B cell (primary cell): ENCODE measurements at regions not wholly inside any gene's neighbourhood (a gene's known extent, or its start where the extent isn't known, plus 50 kb on each side); places are given as distances from the start of the nearest gene placed in this dataset.

ENCODE experiments used
- ATAC-seq: fragments of 200-7000 bp; cut with Tn5 transposase; one replicate; pipeline ENCODE4 v1.10.0; 2021; ENCODE audit warnings: low read depth, mild to moderate bottlenecking, moderate number of reproducible peaks, moderate library complexity
- CTCF ChIA-PET: fragments of 350-600 bp; sonication (Branson Sonifier 250); formaldehyde crosslinking; loops from one replicate; lab custom pipeline; 2021; ENCODE audit warnings: antibody characterized with exemption, inconsistent platforms; lab: Charles Lee
- POLR2A ChIA-PET: fragments of 350-600 bp; sonication (Branson Sonifier 250); formaldehyde crosslinking; loops from one replicate; lab custom pipeline; 2021; ENCODE audit warnings: antibody characterized with exemption; lab: Charles Lee
- DNase-seq: peaks from one replicate; pipeline ENCODE4 v3.0.0; 2013
- H2AFZ ChIP-seq: 2 replicates; pipeline ENCODE4 v1.6.1; 2012; ENCODE audit warnings: mild to moderate bottlenecking, low read depth, low read length; ENCODE audit not compliant: insufficient read depth, poor library complexity, severe bottlenecking
- H3K27ac ChIP-seq, 2 donors: 1 replicate in 1 of 2; 2 replicates in 1 of 2; pipeline ENCODE4 v1.5.1; 2012 to 2013; ENCODE audit warnings: low read length in 2 of 2, mild to moderate bottlenecking in 2 of 2, moderate library complexity in 1 of 2
- H3K27me3 ChIP-seq, 4 experiments: fragments of 200-600 bp in 1 of 4; sonication (generic) in 1 of 4; replicated peaks in 1 of 4; 1 replicate in 2 of 4; 2 replicates in 2 of 4; pipeline versions ENCODE4 v1.6.1 to v1.7.0; 2013 to 2016; ENCODE audit warnings: low read length in 3 of 4, mild to moderate bottlenecking in 2 of 4, mixed read lengths in 1 of 4, moderate library complexity in 1 of 4; ENCODE audit not compliant: insufficient read depth in 4 of 4, control insufficient read depth in 3 of 4; ENCODE audit errors: control extremely low read depth in 1 of 4
- H3K36me3 ChIP-seq, 2 experiments: replicated peaks in 1 of 2; 1 replicate in 1 of 2; 2 replicates in 1 of 2; pipeline versions ENCODE4 v1.6.1 to v1.7.1; 2013; ENCODE audit warnings: low read length in 1 of 2; ENCODE audit not compliant: insufficient read depth in 2 of 2, control insufficient read depth in 1 of 2; ENCODE audit errors: control extremely low read depth in 1 of 2, extremely low read depth in 1 of 2
- H3K4me1 ChIP-seq, 2 donors: fragments of 200-600 bp in 1 of 2; sonication (generic) in 1 of 2; 1 replicate in 1 of 2; 2 replicates in 1 of 2; pipeline versions ENCODE4 v1.5.1 to v1.6.1; 2013 to 2017; ENCODE audit warnings: low read length in 2 of 2; ENCODE audit not compliant: control insufficient read depth in 2 of 2, insufficient read depth in 2 of 2
- H3K4me2 ChIP-seq: replicated peaks from 2 replicates; pipeline ENCODE3; 2012; ENCODE audit warnings: mild to moderate bottlenecking, low read depth, low read length; ENCODE audit not compliant: poor library complexity, severe bottlenecking
- H3K4me3 ChIP-seq, 5 experiments: fragments of 200-600 bp in 1 of 5; sonication (generic) in 1 of 5; 1 replicate in 3 of 5; 2 replicates in 2 of 5; pipeline versions ENCODE4 v1.5.1 to v1.7.0; 2011 to 2016; ENCODE audit warnings: low read length in 4 of 5, mild to moderate bottlenecking in 4 of 5, low read depth in 2 of 5, control low read depth in 1 of 5, moderate library complexity in 1 of 5; ENCODE audit not compliant: insufficient read depth in 1 of 5; ENCODE audit errors: control extremely low read depth in 1 of 5, extremely low read depth in 1 of 5
- H3K79me2 ChIP-seq: fragments of 200-600 bp; sonication (generic); one replicate; pipeline ENCODE4 v1.6.0; 2016; ENCODE audit warnings: low read length; ENCODE audit not compliant: control insufficient read depth, insufficient read depth
- H3K9ac ChIP-seq: fragments of 200-600 bp; sonication (generic); 2 replicates; pipeline ENCODE4 v1.6.1; 2017; ENCODE audit warnings: mild to moderate bottlenecking, low read length, moderate library complexity
- H3K9me3 ChIP-seq, 3 donors: one replicate each; pipeline versions ENCODE4 v1.6.1 to v1.7.1; 2013; ENCODE audit warnings: low read length in 2 of 3; ENCODE audit not compliant: control insufficient read depth in 2 of 3, insufficient read depth in 1 of 3; ENCODE audit errors: control extremely low read depth in 1 of 3
- H4K20me1 ChIP-seq: 2 replicates; pipeline ENCODE4 v1.6.0; 2012; ENCODE audit warnings: mild to moderate bottlenecking, low read length; ENCODE audit not compliant: insufficient read depth, control insufficient read depth, poor library complexity, severe bottlenecking
- H3K27ac Mint-ChIP-seq: one replicate; pipeline ENCODE4 v1.8.0; 2021; ENCODE audit warnings: mixed read lengths
- H3K27me3 Mint-ChIP-seq: one replicate; pipeline ENCODE4 v1.8.0; 2021; ENCODE audit warnings: mixed read lengths
- H3K4me1 Mint-ChIP-seq: one replicate; pipeline ENCODE4 v1.8.0; 2021; ENCODE audit warnings: mixed read lengths
- H3K4me3 Mint-ChIP-seq: one replicate; pipeline ENCODE4 v1.8.0; 2021; ENCODE audit warnings: mixed read lengths
- H3K9me3 Mint-ChIP-seq: one replicate; pipeline ENCODE4 v1.8.0; 2022; ENCODE audit warnings: mixed read lengths; ENCODE audit not compliant: insufficient read depth
- EZH2 ChIP-seq: IDR thresholded peaks from 2 replicates; pipeline ENCODE4 v1.6.1; 2012; ENCODE audit warnings: borderline replicate concordance, low read depth, mild to moderate bottlenecking, moderate library complexity, low read length; ENCODE audit not compliant: insufficient read depth, poor library complexity, severe bottlenecking
- WGBS: methylation state at CpG from one replicate; pipeline ENCODE4 v1.1.5; 2013; ENCODE audit warnings: missing lambda C conversion rate; ENCODE audit not compliant: insufficient coverage; 5-methylcytosine and 5-hydroxymethylcytosine counted together
- intact Hi-C: fragments of 100-400 bp; cut with micrococcal nuclease; formaldehyde crosslinking; loops from one replicate; pipeline ENCODE4 v1.10.0; 2022
- TF ChIP-seq, protein P1 (sequence below): fragments of 200-600 bp; IDR thresholded peaks from one replicate; pipeline ENCODE4 v1.8.0; 2022; ENCODE audit warnings: antibody characterized with exemption, mild to moderate bottlenecking

DNA sequence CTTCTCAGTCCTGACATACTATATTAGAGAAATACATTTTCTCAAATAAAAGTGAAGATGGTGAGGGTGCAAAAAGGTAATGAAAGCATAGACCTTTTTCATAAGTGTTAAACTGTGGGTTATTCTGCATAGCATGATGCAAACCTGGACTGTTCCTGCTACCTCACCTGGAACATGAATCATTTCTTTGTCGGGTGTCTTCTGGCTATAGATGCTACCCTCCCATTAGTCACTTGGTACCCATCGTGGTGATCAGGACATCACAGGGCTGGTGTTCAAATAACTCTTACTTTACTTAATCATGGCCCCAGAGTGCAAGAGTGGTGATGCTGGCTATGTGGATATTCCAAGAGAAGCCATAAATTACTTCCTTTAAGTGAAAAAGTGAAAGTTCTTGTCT lies 264.7 kb upstream of the AGA start:
- no peaks in the 10 kb centered on the region for H3K27me3 Mint-ChIP-seq
- H2AFZ ChIP-seq: no peak overlapping the region
- H3K79me2 ChIP-seq: no peaks in the 10 kb centered on the region
- ATAC-seq (no peak), DNase-seq (no peak)
- no peak overlapping the region for H3K4me2 ChIP-seq
- intact Hi-C loops: no loop called here
- H4K20me1 ChIP-seq: no peaks in the 10 kb centered on the region
- TF ChIP-seq, protein P1, sequence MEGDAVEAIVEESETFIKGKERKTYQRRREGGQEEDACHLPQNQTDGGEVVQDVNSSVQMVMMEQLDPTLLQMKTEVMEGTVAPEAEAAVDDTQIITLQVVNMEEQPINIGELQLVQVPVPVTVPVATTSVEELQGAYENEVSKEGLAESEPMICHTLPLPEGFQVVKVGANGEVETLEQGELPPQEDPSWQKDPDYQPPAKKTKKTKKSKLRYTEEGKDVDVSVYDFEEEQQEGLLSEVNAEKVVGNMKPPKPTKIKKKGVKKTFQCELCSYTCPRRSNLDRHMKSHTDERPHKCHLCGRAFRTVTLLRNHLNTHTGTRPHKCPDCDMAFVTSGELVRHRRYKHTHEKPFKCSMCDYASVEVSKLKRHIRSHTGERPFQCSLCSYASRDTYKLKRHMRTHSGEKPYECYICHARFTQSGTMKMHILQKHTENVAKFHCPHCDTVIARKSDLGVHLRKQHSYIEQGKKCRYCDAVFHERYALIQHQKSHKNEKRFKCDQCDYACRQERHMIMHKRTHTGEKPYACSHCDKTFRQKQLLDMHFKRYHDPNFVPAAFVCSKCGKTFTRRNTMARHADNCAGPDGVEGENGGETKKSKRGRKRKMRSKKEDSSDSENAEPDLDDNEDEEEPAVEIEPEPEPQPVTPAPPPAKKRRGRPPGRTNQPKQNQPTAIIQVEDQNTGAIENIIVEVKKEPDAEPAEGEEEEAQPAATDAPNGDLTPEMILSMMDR: no peak
- TF ChIP-seq EZH2: no peak
- H3K4me3 ChIP-seq: no peak overlapping the region
- H3K9me3 ChIP-seq: peaks cover 0 to 5% (median 0%) of the 10 kb centered on the region in 3 donors
- POLR2A ChIA-PET: no interaction called here
- CTCF ChIA-PET: no interaction called here
- H3K4me1 ChIP-seq: no peaks in the 10 kb centered on the region
- H3K9ac ChIP-seq: no peak overlapping the region
- no peaks in the 10 kb centered on the region for H3K27me3 ChIP-seq
- WGBS: no CpG with 5 or more reads among the region's 2 CpGs
- H3K27ac ChIP-seq: no peak overlapping the region
- no peaks in the 10 kb centered on the region for H3K9me3 Mint-ChIP-seq
- H3K36me3 ChIP-seq: no peaks in the 10 kb centered on the region
- no peak overlapping the region for H3K4me3 Mint-ChIP-seq
- no peak overlapping the region for H3K27ac Mint-ChIP-seq
- no peaks in the 10 kb centered on the region for H3K4me1 Mint-ChIP-seq

DNA sequence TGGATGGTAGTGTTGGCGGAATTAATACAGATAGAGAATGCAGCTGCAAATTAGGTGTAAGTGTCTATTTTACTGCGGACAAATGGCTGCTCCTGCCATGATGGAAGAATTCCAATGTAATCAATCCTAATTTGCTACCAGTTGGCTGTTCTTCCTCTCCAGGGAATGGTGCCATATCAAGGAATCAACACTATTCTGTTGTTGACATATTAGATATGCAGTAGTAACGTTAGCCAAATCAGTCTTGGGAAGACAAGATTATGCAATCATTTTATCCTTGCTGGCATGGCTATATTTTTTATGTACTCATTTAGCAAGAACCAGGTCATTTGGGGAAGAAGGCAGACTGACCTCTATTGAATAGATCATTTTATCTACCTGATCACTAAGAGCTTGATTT lies 271.2 kb upstream of the AGA start:
- TF ChIP-seq EZH2: no peak
- TF ChIP-seq, protein P1: no peak
- 84% methylated on average over 2 of the region's 3 CpGs for WGBS
- Histone ChIP-seq H3K36me3 (no peaks in the 10 kb centered on the region), H3K9me3 (no peaks in the 10 kb centered on the region), H3K9ac (no peak overlapping the region), H3K79me2 (no peaks in the 10 kb centered on the region), H3K4me1 (no peaks in the 10 kb centered on the region), H3K4me3 (no peak overlapping the region), H3K27ac (no peak overlapping the region), H2AFZ (no peak overlapping the region), H3K27me3 (no peaks in the 10 kb centered on the region), H4K20me1 (no peaks in the 10 kb centered on the region), H3K4me2 (no peak overlapping the region)
- Mint-ChIP-seq H3K27me3 (no peaks in the 10 kb centered on the region), H3K4me3 (no peak overlapping the region), H3K9me3 (peaks cover 3% of the 10 kb centered on the region), H3K27ac (no peak overlapping the region), H3K4me1 (no peaks in the 10 kb centered on the region)
- ChIA-PET POLR2A (no interaction called here), CTCF (no interaction called here)
- DNase-seq: no peak
- intact Hi-C loops: no loop called here
- no peak for ATAC-seq
